GM23248 (cell line): ENCODE measurements at regions not wholly inside any gene's neighbourhood (a gene's known extent, or its start where the extent isn't known, plus 50 kb on each side); places are given as distances from the start of the nearest gene placed in this dataset.

Experiments
- EZH2 ChIP-seq: fragments of 200-600 bp; sonication (generic); IDR thresholded peaks from 2 replicates; pipeline ENCODE4 v1.6.1; 2018; ENCODE audit warnings: antibody characterized with exemption, mild to moderate bottlenecking; ENCODE audit not compliant: insufficient read depth, poor library complexity, severe bottlenecking
- EZH2phosphoT487 ChIP-seq: fragments of 200-600 bp; sonication (generic); IDR thresholded peaks from 2 replicates; pipeline ENCODE4 v1.6.1; 2018; ENCODE audit warnings: antibody characterized with exemption, moderate library complexity, mild to moderate bottlenecking, low read depth; ENCODE audit not compliant: insufficient read depth

- TF ChIP-seq EZH2 = no peak
- no peak for TF ChIP-seq EZH2phosphoT487
Observed at GRCh38 chr2:144593803-144594202, 73.9 kb upstream of the ZEB2 start.
